GM23338 (cell line): ENCODE measurements at regions not wholly inside any gene's neighbourhood (a gene's known extent, or its start where the extent isn't known, plus 50 kb on each side); places are given as distances from the start of the nearest gene placed in this dataset.

ENCODE experiments used
- ATAC-seq: fragments of 200-7000 bp; cut with Tn5 transposase; 3 replicates; pipeline ENCODE4 v1.9.1; 2020
- DNase-seq: peaks from one replicate; pipeline ENCODE4 v3.0.0-alpha.2; 2015; ENCODE audit warnings: low spot score
- H2AFZ ChIP-seq: fragments of 200-600 bp; sonication (generic); 2 replicates; pipeline ENCODE4 v1.8.0; 2016; ENCODE audit warnings: antibody characterized with exemption, mild to moderate bottlenecking, moderate library complexity
- H3F3A ChIP-seq: fragments of 200-600 bp; sonication (generic); replicated peaks from 2 replicates; pipeline ENCODE4 v1.8.0; 2017; ENCODE audit warnings: antibody characterized with exemption, mixed run types, low read depth
- H3K27ac ChIP-seq: fragments of 200-600 bp; sonication (generic); 2 replicates; pipeline ENCODE4 v1.6.1; 2016; ENCODE audit warnings: low read depth
- H3K27me3 ChIP-seq: fragments of 200-600 bp; sonication (generic); 2 replicates; pipeline ENCODE4 v1.8.0; 2016; ENCODE audit warnings: mild to moderate bottlenecking, mixed run types, moderate library complexity; ENCODE audit not compliant: insufficient read depth
- H3K36me3 ChIP-seq: fragments of 200-600 bp; sonication (generic); 2 replicates; pipeline ENCODE4 v1.8.0; 2016; ENCODE audit warnings: mild to moderate bottlenecking; ENCODE audit not compliant: insufficient read depth
- H3K4me1 ChIP-seq: fragments of 200-600 bp; sonication (generic); 2 replicates; pipeline ENCODE4 v1.8.0; 2016; ENCODE audit warnings: mild to moderate bottlenecking, moderate library complexity; ENCODE audit not compliant: insufficient read depth
- H3K4me2 ChIP-seq: fragments of 200-600 bp; sonication (generic); 2 replicates; pipeline ENCODE4 v1.7.1; 2017; ENCODE audit warnings: mixed run types
- H3K4me3 ChIP-seq: fragments of 200-600 bp; sonication (generic); 2 replicates; pipeline ENCODE4 v1.6.1; 2016; ENCODE audit warnings: mixed run types
- H3K79me2 ChIP-seq: fragments of 200-600 bp; sonication (generic); replicated peaks from 2 replicates; pipeline ENCODE4 v1.8.0; 2017; ENCODE audit warnings: mild to moderate bottlenecking; ENCODE audit not compliant: insufficient read depth
- H3K9me2 ChIP-seq: fragments of 200-600 bp; sonication (generic); 2 replicates; pipeline ENCODE4 v1.8.0; 2017; ENCODE audit not compliant: insufficient read depth
- H4K20me1 ChIP-seq: fragments of 200-600 bp; sonication (generic); replicated peaks from 2 replicates; pipeline ENCODE4 v1.8.0; 2017; ENCODE audit warnings: mild to moderate bottlenecking; ENCODE audit not compliant: insufficient read depth
- H3K27ac Mint-ChIP-seq: 2 replicates; pipeline ENCODE4 v1.8.0; 2020; ENCODE audit warnings: inconsistent platforms, mild to moderate bottlenecking, moderate library complexity, mixed read lengths
- H3K27me3 Mint-ChIP-seq: 3 replicates; pipeline ENCODE4 v1.8.0; 2022; ENCODE audit warnings: low read depth, mild to moderate bottlenecking, moderate library complexity, mixed read lengths, inconsistent platforms; ENCODE audit not compliant: insufficient read depth, poor library complexity
- H3K36me3 Mint-ChIP-seq: 3 replicates; pipeline ENCODE4 v1.8.0; 2021; ENCODE audit warnings: low read depth, mild to moderate bottlenecking, inconsistent platforms, moderate library complexity, mixed read lengths
- H3K4me1 Mint-ChIP-seq: 3 replicates; pipeline ENCODE4 v1.8.0; 2020; ENCODE audit warnings: mild to moderate bottlenecking, inconsistent platforms, mixed read lengths
- H3K4me3 Mint-ChIP-seq: 3 replicates; pipeline ENCODE4 v1.8.0; 2021; ENCODE audit warnings: moderate library complexity, mild to moderate bottlenecking, inconsistent platforms, mixed read lengths
- H3K9me3 Mint-ChIP-seq: 3 replicates; pipeline ENCODE4 v1.8.0; 2020; ENCODE audit warnings: moderate library complexity, mild to moderate bottlenecking, inconsistent platforms, mixed read lengths
- CTCF ChIP-seq, 2 experiments: fragments of 200-600 bp in 1 of 2; sonication (generic) in 1 of 2; conservative IDR thresholded peaks; 2 replicates each; pipeline versions ENCODE4 v1.5.1 to v1.6.1; 2016 to 2017; ENCODE audit warnings: antibody characterized with exemption in 2 of 2, low read depth in 2 of 2, mild to moderate bottlenecking in 2 of 2, moderate library complexity in 1 of 2
- ZNF462 ChIP-seq: fragments of 250-450 bp; sonication (Bioruptor Pico); IDR thresholded peaks from 2 replicates; pipeline ENCODE4 v1.5.0; 2020; ENCODE audit warnings: mild to moderate bottlenecking, moderate library complexity

GRCh38 chr17:77472468-77473310 lies 331.9 kb downstream of the SEC14L1 start:
- H3K27me3 ChIP-seq, result no peaks in the 10 kb centered on the region
- H3K79me2 ChIP-seq, result peaks cover 85% of the 10 kb centered on the region
- no peaks in the 10 kb centered on the region; the same call in 1 of the 2 replicates for H3K36me3 ChIP-seq
- H3K4me1 ChIP-seq, result peaks cover 76% of the 10 kb centered on the region
- Mint-ChIP-seq H3K36me3 (peaks cover 40% of the 10 kb centered on the region), H3K27ac (peak overlapping the region; percentile 94), H3K4me1 (peaks cover 94% of the 10 kb centered on the region), H3K27me3 (peaks cover 41% of the 10 kb centered on the region), H3K4me3 (peak overlapping the region; percentile 39), H3K9me3 (no peaks in the 10 kb centered on the region)
- H3K4me2 ChIP-seq, result peak overlapping the region; percentile 50
- no peak overlapping the region; the same call in 1 of the 2 replicates for H3K4me3 ChIP-seq
- H2AFZ ChIP-seq, result no peak overlapping the region
- ATAC-seq (peak; percentile 62), DNase-seq (peak; percentile 86)
- peaks cover 9% of the 10 kb centered on the region for H3K9me2 ChIP-seq
- H4K20me1 ChIP-seq, result peaks cover 4% of the 10 kb centered on the region; the same call in 1 of the 2 replicates
- TF ChIP-seq ZNF462 (CRISPR knock-in tag), result peak; percentile 30; the same call in 1 of the 2 replicates
- no peak for TF ChIP-seq CTCF (conservative IDR thresholded peaks at IDR 0.05; ENCODE audit: low read depth in 2 of 2)
- peak overlapping the region; percentile 96 for H3K27ac ChIP-seq
- peaks cover 22% of the 10 kb centered on the region for H3F3A ChIP-seq
